Activated naive CD4-positive, alpha-beta T cell treated with anti-CD3 and anti-CD28 coated beads, Interleukin-2, amount 10 ng/mL, durations not matched to agents 7 days and 5 days (primary cell): ENCODE measurements at regions not wholly inside any gene's neighbourhood (a gene's known extent, or its start where the extent isn't known, plus 50 kb on each side); places are given as distances from the start of the nearest gene placed in this dataset.

Experiments
- CTCF ChIA-PET: fragments of 350-600 bp; sonication (Branson Sonifier 250); formaldehyde crosslinking; loops from one replicate; lab custom pipeline; 2021; ENCODE audit warnings: antibody characterized with exemption; lab: Charles Lee
- DNase-seq: peaks from one replicate; pipeline ENCODE4 v3.0.0-alpha.2; 2020
- H3K27ac Mint-ChIP-seq: one replicate; pipeline ENCODE4 v1.8.0; 2021; ENCODE audit warnings: mild to moderate bottlenecking, moderate library complexity, mixed read lengths
- H3K27me3 Mint-ChIP-seq: one replicate; pipeline ENCODE4 v1.8.0; 2021; ENCODE audit warnings: mild to moderate bottlenecking, mixed read lengths
- H3K36me3 Mint-ChIP-seq: one replicate; pipeline ENCODE4 v1.8.0; 2021; ENCODE audit warnings: mixed read lengths
- H3K4me1 Mint-ChIP-seq: one replicate; pipeline ENCODE4 v1.8.0; 2021; ENCODE audit warnings: mixed read lengths
- H3K4me3 Mint-ChIP-seq: one replicate; pipeline ENCODE4 v1.8.0; 2021; ENCODE audit warnings: mild to moderate bottlenecking, moderate library complexity, mixed read lengths
- H3K9me3 Mint-ChIP-seq: one replicate; pipeline ENCODE4 v1.8.0; 2021; ENCODE audit warnings: mixed read lengths

DNA sequence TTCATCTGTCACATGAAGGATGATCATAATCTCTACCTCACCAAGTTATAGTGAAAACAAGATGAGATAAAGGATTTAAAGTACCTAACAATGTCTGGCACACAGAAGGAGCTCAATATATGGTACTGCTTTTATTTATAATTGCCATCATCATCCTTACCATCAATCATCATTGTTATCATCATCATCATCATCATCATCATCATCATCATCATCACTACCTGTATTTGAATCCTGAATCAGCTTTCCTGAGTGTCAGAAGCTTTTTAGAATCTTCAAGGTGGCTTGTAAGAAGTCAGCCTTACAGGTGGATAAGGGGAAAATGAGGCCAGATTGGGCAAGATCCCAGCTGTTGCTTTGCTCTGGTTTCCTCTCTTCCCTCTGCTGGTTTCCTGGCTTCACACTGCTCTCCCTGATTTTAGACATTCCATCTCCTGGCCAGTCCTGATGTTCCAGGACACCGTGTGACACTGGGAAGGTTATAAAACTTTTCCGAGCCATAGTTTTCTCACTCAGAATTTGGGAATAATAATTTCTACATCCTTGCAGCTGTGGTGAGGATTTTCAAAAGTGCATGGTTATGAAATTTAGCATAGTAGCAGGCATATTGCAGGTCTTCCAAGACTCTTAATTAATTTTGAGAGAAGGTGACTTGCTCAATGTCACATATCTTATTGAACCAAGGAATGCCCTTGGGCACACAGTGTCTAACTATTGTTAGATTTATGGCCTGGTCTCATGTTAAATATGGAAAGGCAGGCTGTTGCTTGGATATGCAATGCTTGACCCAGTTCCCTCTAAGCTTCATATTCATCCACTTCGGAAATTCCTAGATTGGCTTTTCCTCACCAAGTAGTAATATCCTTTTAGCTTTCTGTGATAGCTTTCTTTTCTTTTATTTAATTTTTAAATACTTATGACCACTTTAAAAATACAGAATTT, 160.7 kb downstream of the TMEM38B start:
- peaks cover 9% of the 10 kb centered on the region for H3K27me3 Mint-ChIP-seq
- H3K36me3 Mint-ChIP-seq, result no peaks in the 10 kb centered on the region
- DNase-seq, result no peak
- H3K9me3 Mint-ChIP-seq, result no peaks in the 10 kb centered on the region
- peaks cover 30% of the 10 kb centered on the region for H3K4me1 Mint-ChIP-seq
- H3K27ac Mint-ChIP-seq, result no peak overlapping the region
- H3K4me3 Mint-ChIP-seq, result no peak overlapping the region
- CTCF ChIA-PET, result interaction anchor here (1.0 to 1.4 kb wide), 2 partner anchors 13 to 27 kb away, joined by 4 to 6 read pairs; no protein-coding TSS in a partner anchor

DNA sequence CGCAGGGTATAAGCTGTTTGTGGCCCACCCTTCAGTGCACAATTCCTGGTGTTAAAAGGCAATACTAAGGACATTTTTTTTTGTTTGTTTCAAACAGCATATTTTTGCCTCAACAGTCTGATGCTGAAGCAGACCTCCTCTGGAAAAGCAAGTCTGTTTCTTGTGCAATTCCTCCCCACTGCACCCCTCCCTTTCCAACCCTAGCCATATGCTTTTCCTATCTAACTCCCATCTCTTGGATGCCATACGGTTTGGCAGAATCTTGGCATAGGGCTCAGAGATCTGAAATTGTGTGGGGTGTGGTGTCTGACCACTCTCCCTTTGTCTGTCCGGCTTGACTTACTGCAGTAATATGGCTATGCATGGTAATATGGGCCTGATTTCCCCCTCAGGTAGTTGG, 161.6 kb downstream of the TMEM38B start:
- Mint-ChIP-seq H3K27me3 (peaks cover 16% of the 10 kb centered on the region), H3K4me1 (peaks cover 30% of the 10 kb centered on the region), H3K9me3 (no peaks in the 10 kb centered on the region), H3K27ac (no peak overlapping the region), H3K36me3 (no peaks in the 10 kb centered on the region), H3K4me3 (no peak overlapping the region)
- no peak for DNase-seq
- CTCF ChIA-PET, result interaction anchor here (1.4 kb wide), 1 partner anchor 14 kb away, joined by 4 read pairs; no protein-coding TSS in a partner anchor

DNA sequence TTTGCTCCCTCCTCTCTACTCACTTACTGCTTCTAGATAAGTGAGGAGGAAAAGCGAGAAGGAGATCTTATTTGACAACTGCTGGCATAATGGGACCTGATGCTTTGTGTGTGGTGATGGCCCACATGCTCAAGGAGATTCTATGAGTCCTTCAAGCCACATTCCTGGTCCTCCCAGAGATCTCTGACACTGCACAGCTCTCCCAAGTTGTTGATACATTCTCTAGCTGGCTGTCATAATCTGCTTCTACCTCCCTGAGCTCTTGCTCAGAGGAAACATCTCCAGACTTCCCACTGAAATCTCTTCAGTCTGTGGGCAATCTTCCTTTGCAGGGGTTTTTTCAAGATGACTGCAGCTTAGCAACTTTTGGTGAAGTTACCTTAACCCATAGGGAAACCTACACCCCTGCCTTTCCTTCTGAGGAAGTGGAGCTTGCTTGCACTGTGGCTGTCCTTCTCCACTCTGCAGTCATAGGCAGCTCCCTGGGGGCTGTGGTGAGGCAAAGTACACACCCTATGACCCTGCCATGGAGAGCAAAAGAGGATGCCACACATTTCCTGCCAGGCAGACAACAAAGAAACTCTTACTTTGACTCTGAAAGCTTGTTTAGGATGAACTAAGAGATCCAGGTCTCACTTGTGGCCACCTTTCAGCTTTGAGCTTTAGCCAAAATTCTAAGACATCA, 163.8 kb downstream of the TMEM38B start:
- H3K36me3 Mint-ChIP-seq, result no peaks in the 10 kb centered on the region
- H3K4me1 Mint-ChIP-seq, result peaks cover 30% of the 10 kb centered on the region
- H3K4me3 Mint-ChIP-seq, result no peak overlapping the region
- H3K27ac Mint-ChIP-seq, result peak overlapping the region; percentile 88
- peaks cover 24% of the 10 kb centered on the region for H3K27me3 Mint-ChIP-seq
- peak; percentile 64 for DNase-seq
- no peaks in the 10 kb centered on the region for H3K9me3 Mint-ChIP-seq
- CTCF ChIA-PET, result interaction anchor here (0.9 to 2.5 kb wide), 5 partner anchors 17 to 26 kb away, joined by 3 to 20 read pairs (median 5); no protein-coding TSS in a partner anchor

DNA sequence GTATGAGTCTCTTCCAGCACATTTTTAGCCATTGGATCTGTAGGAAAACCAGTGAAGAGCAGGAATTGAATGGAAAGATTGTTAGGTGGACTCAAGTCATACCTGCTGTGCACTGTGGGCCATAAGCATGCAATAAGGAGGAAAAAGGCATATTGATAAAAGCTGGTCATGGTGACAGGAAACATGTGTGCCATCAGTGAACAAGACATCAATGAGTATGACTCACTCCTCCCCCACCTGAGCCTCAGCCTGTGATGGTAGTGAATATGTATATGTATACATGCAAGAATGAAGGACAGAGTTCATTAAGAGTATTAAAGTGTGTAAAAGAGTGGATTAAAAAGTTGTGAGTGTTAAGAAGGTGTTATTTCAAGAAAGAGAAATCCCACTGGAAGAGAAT, 164.5 kb downstream of the TMEM38B start:
- no peaks in the 10 kb centered on the region for H3K36me3 Mint-ChIP-seq
- H3K27ac Mint-ChIP-seq, result peak overlapping the region; percentile 88
- peak overlapping the region; percentile 38 for H3K4me3 Mint-ChIP-seq
- H3K9me3 Mint-ChIP-seq, result no peaks in the 10 kb centered on the region
- peak; percentile 46 for DNase-seq
- peaks cover 24% of the 10 kb centered on the region for H3K27me3 Mint-ChIP-seq
- CTCF ChIA-PET, result interaction anchor here (1.2 to 2.5 kb wide), 3 partner anchors 17 to 23 kb away, joined by 5 to 20 read pairs (median 12); no protein-coding TSS in a partner anchor
- H3K4me1 Mint-ChIP-seq, result peaks cover 30% of the 10 kb centered on the region

DNA sequence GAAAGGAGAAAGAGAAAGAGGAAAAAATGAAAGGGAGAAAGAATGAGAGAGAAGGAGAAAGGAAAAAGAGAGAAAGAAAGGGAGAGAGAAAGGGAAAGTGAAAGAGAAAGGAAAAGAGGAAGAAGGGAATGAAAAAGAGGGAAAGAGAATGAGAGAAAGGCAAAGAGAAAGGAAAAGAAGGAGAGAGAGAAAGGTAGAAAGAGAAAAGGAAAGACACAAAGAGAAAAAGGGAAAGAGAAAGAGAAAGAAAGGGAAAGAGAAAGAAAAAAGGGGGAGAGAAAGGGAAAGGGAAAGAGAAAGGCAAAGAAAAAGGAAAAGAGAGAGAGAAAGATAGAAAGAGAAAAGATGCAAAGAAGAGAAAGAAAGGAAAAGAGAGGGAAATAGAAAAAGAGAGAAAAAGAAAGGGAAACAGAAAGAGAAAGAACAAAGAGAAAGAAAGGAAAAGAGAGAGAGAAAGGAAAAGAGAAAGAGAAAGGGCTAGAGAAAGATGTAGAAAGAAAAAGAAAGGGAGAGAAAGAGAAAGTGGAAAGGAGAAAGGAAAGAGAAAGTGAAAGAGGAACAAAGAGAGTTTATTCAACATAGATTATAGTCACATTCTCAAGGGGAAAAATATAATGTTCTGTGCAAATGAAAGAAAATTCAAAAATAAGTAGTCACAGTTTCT, 165.2 kb downstream of the TMEM38B start:
- CTCF ChIA-PET, result interaction anchor here (1.0 to 2.5 kb wide), 2 partner anchors 18 to 22 kb away, joined by 3 to 20 read pairs; no protein-coding TSS in a partner anchor

DNA sequence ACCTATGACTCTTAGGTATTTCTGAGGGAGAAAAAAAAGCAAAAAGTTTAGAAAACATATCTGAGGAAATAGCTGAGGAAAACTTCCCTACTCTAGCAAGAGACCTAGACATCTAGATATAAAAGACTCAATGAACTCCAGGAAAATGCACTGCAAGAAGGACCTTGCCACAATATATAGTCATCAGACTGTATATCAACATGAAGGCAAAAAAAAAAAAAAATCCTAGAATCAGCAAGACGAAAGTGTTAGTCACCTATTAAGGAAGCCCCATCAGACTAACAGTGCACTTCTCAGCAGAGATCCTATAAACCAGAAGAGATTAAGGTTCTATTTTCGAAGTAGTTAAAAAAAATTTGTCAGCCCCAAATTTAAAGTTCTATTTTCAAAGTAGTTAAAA, 166.2 kb downstream of the TMEM38B start:
- H3K36me3 Mint-ChIP-seq, result no peaks in the 10 kb centered on the region
- H3K4me1 Mint-ChIP-seq, result peaks cover 30% of the 10 kb centered on the region
- no peak overlapping the region for H3K4me3 Mint-ChIP-seq
- peaks cover 28% of the 10 kb centered on the region for H3K27me3 Mint-ChIP-seq
- CTCF ChIA-PET, result interaction anchor here (0.9 to 1.0 kb wide), 2 partner anchors 18 to 22 kb away, joined by 3 read pairs; no protein-coding TSS in a partner anchor
- H3K27ac Mint-ChIP-seq, result no peak overlapping the region
- DNase-seq, result no peak
- H3K9me3 Mint-ChIP-seq, result no peaks in the 10 kb centered on the region

More for the DNA sequence above, 165.2 kb downstream of the TMEM38B start:
- no peak for DNase-seq
- H3K36me3 Mint-ChIP-seq, result no peaks in the 10 kb centered on the region
- peak overlapping the region; percentile 38 for H3K4me3 Mint-ChIP-seq
- H3K9me3 Mint-ChIP-seq, result no peaks in the 10 kb centered on the region
- H3K27ac Mint-ChIP-seq, result peak overlapping the region; percentile 88
- H3K4me1 Mint-ChIP-seq, result peaks cover 30% of the 10 kb centered on the region
- H3K27me3 Mint-ChIP-seq, result peaks cover 28% of the 10 kb centered on the region

DNA sequence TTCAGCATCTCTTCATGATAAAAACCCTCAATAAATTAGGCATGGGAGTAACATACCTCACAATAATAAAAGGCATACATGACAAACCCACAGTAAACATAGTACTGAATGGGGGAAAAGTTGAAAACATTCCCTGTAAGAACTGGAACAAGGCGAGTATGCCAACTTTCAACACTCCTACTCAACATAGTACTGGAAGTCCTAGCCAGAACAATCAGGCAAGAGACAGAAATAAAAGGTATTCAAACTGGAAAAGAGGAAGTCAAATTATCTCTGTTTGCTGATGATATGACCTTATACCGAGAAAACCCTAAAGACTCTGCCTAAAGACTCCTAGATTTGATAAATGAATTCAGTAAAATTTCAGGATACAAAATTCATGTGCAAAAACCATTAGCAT, 167.6 kb downstream of the TMEM38B start:
- CTCF ChIA-PET, result interaction anchor here (1.0 kb wide), 1 partner anchor 20 kb away, joined by 3 read pairs; no protein-coding TSS in a partner anchor
- no peaks in the 10 kb centered on the region for H3K9me3 Mint-ChIP-seq
- H3K4me3 Mint-ChIP-seq, result no peak overlapping the region
- H3K36me3 Mint-ChIP-seq, result no peaks in the 10 kb centered on the region
- H3K27ac Mint-ChIP-seq, result no peak overlapping the region
- peaks cover 30% of the 10 kb centered on the region for H3K4me1 Mint-ChIP-seq
- peaks cover 28% of the 10 kb centered on the region for H3K27me3 Mint-ChIP-seq
- DNase-seq, result no peak

DNA sequence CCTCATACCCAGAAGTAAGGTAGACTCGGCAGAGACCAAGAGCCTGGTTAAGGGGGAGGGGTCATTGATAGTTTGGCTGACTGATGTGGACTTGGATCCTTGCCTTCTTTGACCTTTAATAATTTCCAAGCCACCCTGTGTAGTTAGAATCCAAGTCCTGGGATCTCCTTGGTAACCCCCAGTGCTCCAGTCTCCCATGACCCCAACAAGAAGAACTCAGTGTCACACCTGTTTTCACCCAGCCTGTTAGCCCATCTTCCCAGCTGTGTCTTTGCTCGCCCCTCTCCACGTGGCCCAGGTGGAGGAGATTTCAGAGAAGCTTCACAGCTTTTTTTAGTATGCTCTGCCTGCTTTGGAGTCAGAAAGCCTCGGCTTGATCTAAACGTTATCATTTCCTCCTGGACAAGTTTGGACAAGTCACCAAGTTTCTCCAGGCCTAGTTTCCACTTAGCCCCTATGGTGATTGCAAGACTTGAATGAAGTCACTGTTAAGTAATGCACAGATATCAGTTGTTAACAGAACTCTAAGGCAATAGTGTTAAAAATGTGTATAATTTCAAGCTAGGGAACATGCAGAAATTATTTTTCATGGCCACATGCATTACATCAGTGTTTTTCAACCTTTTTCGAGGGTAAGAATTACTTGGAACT, 170.0 kb downstream of the TMEM38B start:
- H3K36me3 Mint-ChIP-seq, result no peaks in the 10 kb centered on the region
- DNase-seq, result no peak
- H3K4me3 Mint-ChIP-seq, result no peak overlapping the region
- H3K27ac Mint-ChIP-seq, result no peak overlapping the region
- CTCF ChIA-PET, result no interaction called here
- no peaks in the 10 kb centered on the region for H3K9me3 Mint-ChIP-seq
- H3K27me3 Mint-ChIP-seq, result peaks cover 25% of the 10 kb centered on the region
- H3K4me1 Mint-ChIP-seq, result peaks cover 6% of the 10 kb centered on the region

DNA sequence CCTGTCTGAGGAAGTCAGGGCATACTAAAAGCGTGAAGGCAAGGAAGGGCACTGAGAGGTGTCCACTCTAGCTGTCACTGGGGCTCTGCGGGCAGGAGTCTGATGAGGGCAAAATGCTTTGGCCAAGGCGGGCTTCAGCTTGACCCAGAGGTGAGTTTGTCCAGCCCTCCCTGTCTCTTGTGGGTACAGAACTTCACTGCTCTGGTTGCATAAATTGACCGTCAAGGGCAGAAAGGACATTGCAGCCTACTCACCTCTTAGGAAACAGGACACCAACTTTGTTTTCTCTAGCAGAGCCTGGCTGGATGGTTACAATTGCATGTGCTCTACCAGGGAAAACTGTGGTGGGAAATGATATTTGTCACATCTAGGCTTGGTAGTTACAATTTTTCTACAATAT, 170.9 kb downstream of the TMEM38B start:
- Mint-ChIP-seq H3K36me3 (no peaks in the 10 kb centered on the region), H3K9me3 (no peaks in the 10 kb centered on the region), H3K4me1 (no peaks in the 10 kb centered on the region), H3K4me3 (no peak overlapping the region), H3K27me3 (peaks cover 19% of the 10 kb centered on the region), H3K27ac (no peak overlapping the region)
- CTCF ChIA-PET, result no interaction called here
- DNase-seq, result no peak

DNA sequence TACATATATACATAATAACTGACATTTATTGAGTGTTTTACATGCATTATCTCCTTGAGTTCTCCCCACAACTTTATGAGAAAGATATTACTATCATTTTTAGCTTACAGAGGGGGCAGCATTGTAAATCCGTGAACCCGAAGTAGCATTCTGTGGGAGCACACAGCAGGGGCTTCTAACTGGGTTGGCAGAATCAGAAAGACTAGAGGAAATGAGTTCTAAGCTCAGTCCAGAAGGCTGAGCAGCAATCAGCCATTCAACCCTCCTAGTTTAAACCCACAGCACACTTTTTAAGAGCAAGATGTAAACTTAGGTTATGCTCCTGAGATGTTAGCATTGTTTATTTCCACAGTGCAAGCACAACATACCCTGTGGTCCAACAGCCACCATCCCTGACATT, 177.2 kb downstream of the TMEM38B start:
- H3K4me3 Mint-ChIP-seq, result no peak overlapping the region
- no peaks in the 10 kb centered on the region for H3K9me3 Mint-ChIP-seq
- no peak overlapping the region for H3K27ac Mint-ChIP-seq
- peaks cover 2% of the 10 kb centered on the region for H3K4me1 Mint-ChIP-seq
- CTCF ChIA-PET, result interaction anchor here (0.9 to 1.0 kb wide), 2 partner anchors 10 to 12 kb away, joined by 3 to 4 read pairs; no protein-coding TSS in a partner anchor
- no peaks in the 10 kb centered on the region for H3K27me3 Mint-ChIP-seq
- DNase-seq, result no peak
- no peaks in the 10 kb centered on the region for H3K36me3 Mint-ChIP-seq

DNA sequence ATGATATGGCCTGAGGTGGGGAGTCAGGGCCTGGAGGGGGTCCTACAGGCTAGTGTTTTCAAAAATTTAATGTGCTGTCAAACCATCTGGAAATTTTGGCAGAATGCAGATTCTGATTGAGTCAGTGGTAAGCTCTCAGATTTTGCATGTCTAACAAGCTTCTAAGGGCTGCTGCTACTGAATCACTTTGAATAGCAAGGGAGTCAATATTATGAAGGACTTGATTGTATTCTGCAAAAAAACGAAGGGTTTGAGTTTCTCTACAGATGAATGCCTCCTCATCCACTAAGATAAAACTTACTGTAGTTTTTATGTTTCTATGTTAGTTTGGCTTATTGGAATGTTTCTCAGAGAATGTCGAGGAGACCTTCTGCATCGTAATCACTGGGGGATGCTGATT, 179.5 kb downstream of the TMEM38B start:
- Mint-ChIP-seq H3K4me3 (no peak overlapping the region), H3K27me3 (peaks cover under 1% of the 10 kb centered on the region), H3K9me3 (no peaks in the 10 kb centered on the region), H3K27ac (no peak overlapping the region), H3K36me3 (no peaks in the 10 kb centered on the region), H3K4me1 (peaks cover 7% of the 10 kb centered on the region)
- CTCF ChIA-PET, result no interaction called here
- no peak for DNase-seq

DNA sequence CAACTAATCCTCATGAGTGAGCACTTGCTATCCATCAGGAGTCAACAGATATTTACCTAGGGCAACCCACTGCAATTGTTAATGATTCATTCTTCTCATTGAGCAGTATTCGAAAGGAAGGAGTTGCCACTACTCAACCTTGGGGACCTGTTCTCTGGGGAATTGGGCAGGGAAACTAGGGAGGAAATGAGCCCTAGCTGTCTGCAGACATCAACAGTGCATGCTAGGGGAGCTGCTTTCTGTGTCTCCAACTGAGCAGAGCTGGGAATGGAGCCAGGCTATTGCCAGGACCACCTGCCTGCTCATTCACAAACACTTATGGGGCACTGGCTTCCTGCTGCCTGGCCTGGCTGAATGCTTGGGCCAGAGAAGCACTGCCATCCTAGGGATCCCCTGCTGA, 183.4 kb downstream of the TMEM38B start:
- Mint-ChIP-seq H3K27ac (no peak overlapping the region), H3K4me3 (no peak overlapping the region), H3K9me3 (no peaks in the 10 kb centered on the region), H3K36me3 (no peaks in the 10 kb centered on the region), H3K27me3 (peaks cover 19% of the 10 kb centered on the region), H3K4me1 (peaks cover 12% of the 10 kb centered on the region)
- DNase-seq, result no peak
- CTCF ChIA-PET, result interaction anchor here (1.7 to 10.1 kb wide), 2 partner anchors 20 to 35 kb away, joined by 5 to 155 read pairs; no protein-coding TSS in a partner anchor

DNA sequence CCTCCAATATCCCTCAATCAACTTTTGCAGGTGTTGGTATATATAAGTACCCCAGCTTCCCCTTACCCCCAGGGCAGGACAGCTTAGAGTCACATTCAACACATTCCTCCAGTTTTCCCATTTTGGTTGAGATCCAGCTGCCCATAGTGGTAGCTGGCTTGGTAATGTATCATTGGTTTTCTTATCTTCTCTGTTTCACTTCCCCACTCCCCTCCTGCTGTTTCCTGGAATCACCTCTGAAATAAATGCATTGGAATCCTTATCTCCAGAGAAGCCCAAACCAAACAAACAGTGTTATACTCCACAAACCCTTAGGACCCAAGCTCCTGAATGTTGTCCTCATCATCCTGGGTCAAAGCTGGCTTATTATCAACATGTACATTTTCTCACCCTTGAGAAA, 184.8 kb downstream of the TMEM38B start:
- Mint-ChIP-seq H3K4me1 (peaks cover 26% of the 10 kb centered on the region), H3K9me3 (no peaks in the 10 kb centered on the region), H3K27me3 (peaks cover 27% of the 10 kb centered on the region), H3K27ac (no peak overlapping the region), H3K4me3 (no peak overlapping the region), H3K36me3 (no peaks in the 10 kb centered on the region)
- CTCF ChIA-PET, result interaction anchor here (0.6 to 10.1 kb wide), 5 partner anchors 21 to 1519 kb away, joined by 3 to 155 read pairs (median 3); no protein-coding TSS in a partner anchor
- DNase-seq, result no peak
